A549 (cell line): ENCODE measurements at regions not wholly inside any gene's neighbourhood (a gene's known extent, or its start where the extent isn't known, plus 50 kb on each side); places are given as distances from the start of the nearest gene placed in this dataset.

ENCODE experiments used
- ATAC-seq, 2 experiments: fragments of 200-7000 bp in 1 of 2; fragments of >200 bp in 1 of 2; cut with Nextera tagmentation in 1 of 2; cut with Tn5 transposase in 1 of 2; 3 replicates each; pipeline versions ENCODE4 v1.8.0 to v1.9.1; 2018 to 2020; ENCODE audit warnings: mild to moderate bottlenecking in 1 of 2, moderate library complexity in 1 of 2
- CTCF ChIA-PET: fragments of 300-600 bp; sonication (Branson Sonifier 250); formaldehyde crosslinking; extraction: SDS; loops from one replicate; lab custom pipeline; 2021; ENCODE audit warnings: antibody characterized with exemption, inconsistent platforms; lab: Yijun Ruan, JAX
- POLR2A ChIA-PET: fragments of 350-600 bp; formaldehyde crosslinking; extraction: SDS; loops from one replicate; lab custom pipeline; 2021; ENCODE audit warnings: antibody characterized with exemption, inconsistent platforms; lab: Yijun Ruan, JAX
- DNase-seq, 2 experiments: peaks; one replicate each; pipeline versions ENCODE4 v3.0.0 to v3.0.0-alpha.2; 2011 to 2016; ENCODE audit warnings: low read depth in 1 of 2, low spot score in 1 of 2
- FAIRE-seq: peaks from 2 replicates; lab custom pipeline; 2011; peaks lifted over from hg19 to GRCh38; lab: Jason Lieb, UNC
- H3K27ac ChIP-seq, 2 experiments: fragments of >200 bp; sonication (Bioruptor Twin); formaldehyde crosslinking; 3 replicates each; pipeline ENCODE4 v1.5.1; 2016 to 2017
- H3K4me1 ChIP-seq: fragments of >200 bp; sonication (Bioruptor Twin); formaldehyde crosslinking; 3 replicates; pipeline ENCODE4 v1.6.1; 2016
- H3K4me2 ChIP-seq: fragments of >200 bp; sonication (Bioruptor Twin); formaldehyde crosslinking; 3 replicates; pipeline ENCODE4 v1.6.1; 2016
- H3K4me3 ChIP-seq: fragments of >200 bp; sonication (Bioruptor Twin); formaldehyde crosslinking; 3 replicates; pipeline ENCODE4 v1.5.1; 2016
- H3K9me3 ChIP-seq: fragments of >200 bp; sonication (Bioruptor Twin); formaldehyde crosslinking; 3 replicates; pipeline ENCODE4 v1.6.1; 2016
- ATOH8 ChIP-seq: fragments of 250-450 bp; sonication (Bioruptor Pico); IDR thresholded peaks from 2 replicates; pipeline ENCODE4 v1.5.0; 2020; ENCODE audit warnings: low read depth, mild to moderate bottlenecking, moderate library complexity
- BHLHE40 ChIP-seq: IDR thresholded peaks from 2 replicates; pipeline ENCODE4 v1.6.1; 2012; ENCODE audit warnings: low read depth, low read length, inconsistent platforms
- CEBPB ChIP-seq, 2 experiments: fragments of >200 bp in 1 of 2; sonication (Bioruptor Twin) in 1 of 2; formaldehyde crosslinking in 1 of 2; IDR thresholded peaks; 2 replicates each; pipeline ENCODE4 v1.6.1; 2012 to 2016
- CHD2 ChIP-seq: fragments of 150-350 bp; IDR thresholded peaks from 2 replicates; pipeline ENCODE4 v1.6.1; 2014; ENCODE audit warnings: low read length; ENCODE audit not compliant: partially characterized antibody
- CHD4 ChIP-seq: fragments of 200-600 bp; sonication (generic); IDR thresholded peaks from 2 replicates; pipeline ENCODE4 v1.6.1; 2016; ENCODE audit warnings: antibody characterized with exemption, mild to moderate bottlenecking, borderline replicate concordance
- EHMT2 ChIP-seq: fragments of 200-600 bp; sonication (generic); IDR thresholded peaks from 2 replicates; pipeline ENCODE4 v1.6.1; 2016; ENCODE audit warnings: antibody characterized with exemption, low read depth, mild to moderate bottlenecking, moderate library complexity
- ELK1 ChIP-seq: fragments of 150-350 bp; IDR thresholded peaks from 2 replicates; pipeline ENCODE4 v1.6.1; 2014; ENCODE audit warnings: low read depth, mild to moderate bottlenecking, low read length
- FOSL2 ChIP-seq, 2 experiments: fragments of 450-650 bp in 1 of 2; fragments of >200 bp in 1 of 2; sonication (Bioruptor Twin) in 1 of 2; formaldehyde crosslinking; IDR thresholded peaks; 2 replicates each; pipeline versions ENCODE4 v1.5.0 to v1.6.1; 2016 to 2020; ENCODE audit warnings: mild to moderate bottlenecking in 1 of 2, moderate library complexity in 1 of 2
- GATA3 ChIP-seq: IDR thresholded peaks from 2 replicates; pipeline ENCODE4 v1.6.1; 2012; ENCODE audit warnings: borderline replicate concordance
- HES2 ChIP-seq: fragments of >200 bp; sonication (Bioruptor Twin); formaldehyde crosslinking; IDR thresholded peaks from 2 replicates; pipeline ENCODE4 v1.6.1; 2016
- JUN ChIP-seq, 2 experiments: fragments of >200 bp; sonication (Bioruptor Twin); formaldehyde crosslinking; IDR thresholded peaks; 2 replicates in 1 of 2; 3 replicates in 1 of 2; pipeline ENCODE4 v1.6.1; 2016 to 2017
- KDM5A ChIP-seq: fragments of 200-600 bp; sonication (generic); IDR thresholded peaks from 2 replicates; pipeline ENCODE4 v1.6.1; 2016; ENCODE audit warnings: antibody characterized with exemption, mild to moderate bottlenecking
- MAFK ChIP-seq: fragments of 450-650 bp; IDR thresholded peaks from 2 replicates; pipeline ENCODE4 v1.6.1; 2014; ENCODE audit not compliant: partially characterized antibody
- MAX ChIP-seq: IDR thresholded peaks from 2 replicates; pipeline ENCODE4 v1.6.1; 2012
- PBX3 ChIP-seq: IDR thresholded peaks from 2 replicates; pipeline ENCODE4 v1.6.1; 2012
- PHF8 ChIP-seq: fragments of 200-600 bp; sonication (generic); IDR thresholded peaks from 2 replicates; pipeline ENCODE4 v1.6.1; 2016; ENCODE audit warnings: low read depth, mild to moderate bottlenecking, antibody characterized with exemption, moderate library complexity, borderline replicate concordance
- POLR2A ChIP-seq: IDR thresholded peaks from 2 replicates; pipeline ENCODE4 v1.6.1; 2012; ENCODE audit warnings: mild to moderate bottlenecking, low read length
- POLR2AphosphoS2 ChIP-seq: conservative IDR thresholded peaks from 2 replicates; pipeline ENCODE4 v1.6.1; 2012; ENCODE audit warnings: low read length, improper control_type of control experiment, inconsistent platforms
- RAD21 ChIP-seq, 2 experiments: fragments of >200 bp in 1 of 2; sonication (Bioruptor Twin) in 1 of 2; formaldehyde crosslinking in 1 of 2; IDR thresholded peaks in 1 of 2; conservative IDR thresholded peaks in 1 of 2; 2 replicates in 1 of 2; 3 replicates in 1 of 2; pipeline ENCODE4 v1.6.1; 2012 to 2018; ENCODE audit warnings: inconsistent platforms in 1 of 2
- RCOR1 ChIP-seq: fragments of 150-350 bp; IDR thresholded peaks from 2 replicates; pipeline ENCODE4 v1.6.1; 2014; ENCODE audit warnings: antibody characterized with exemption, low read length, low read depth
- TFCP2L1 ChIP-seq: fragments of 250-450 bp; sonication (Bioruptor Pico); IDR thresholded peaks from 2 replicates; pipeline ENCODE4 v1.5.0; 2021; ENCODE audit warnings: mild to moderate bottlenecking
- TP53 ChIP-seq: fragments of 250-450 bp; sonication (Bioruptor Pico); IDR thresholded peaks from 2 replicates; pipeline ENCODE4 v1.5.0; 2021; ENCODE audit warnings: mild to moderate bottlenecking, moderate library complexity
- ZFP36 ChIP-seq: fragments of 450-650 bp; IDR thresholded peaks from 2 replicates; pipeline ENCODE4 v1.6.1; 2014; ENCODE audit warnings: borderline replicate concordance; ENCODE audit not compliant: partially characterized antibody
- ZNF302 ChIP-seq: fragments of 250-450 bp; sonication (Bioruptor Pico); IDR thresholded peaks from 2 replicates; pipeline ENCODE4 v1.9.0; 2021; ENCODE audit warnings: inconsistent platforms, mild to moderate bottlenecking, moderate library complexity
- ZSCAN20 ChIP-seq: fragments of 250-450 bp; sonication (Bioruptor Pico); IDR thresholded peaks from 2 replicates; pipeline ENCODE4 v1.8.0; 2022; ENCODE audit warnings: mild to moderate bottlenecking, moderate library complexity
- WGBS: methylation state at CpG from one replicate; pipeline ENCODE4 v1.1.6; 2017; ENCODE audit errors: missing lambda C conversion rate; 5-methylcytosine and 5-hydroxymethylcytosine counted together

- no peaks in the 10 kb centered on the region for H3K4me1 ChIP-seq
- no peak for ATAC-seq
- no peak overlapping the region for H3K4me3 ChIP-seq
- no peak for FAIRE-seq
- H3K27ac ChIP-seq: no peak overlapping the region
- TF ChIP-seq GATA3 (no peak), ATOH8 (no peak), POLR2AphosphoS2 (no peak), POLR2A (no peak), EHMT2 (no peak), FOSL2 (IDR thresholded peaks at IDR 0.05) (no peak), FOSL2 (CRISPR knock-in tag; IDR thresholded peaks at IDR 0.05) (no peak), ZFP36 (no peak), CHD4 (no peak), CEBPB (IDR thresholded peaks at IDR 0.05) (no peak), MAX (no peak), ZSCAN20 (CRISPR knock-in tag) (no peak), TP53 (no peak), ELK1 (no peak), PBX3 (no peak), RCOR1 (no peak), BHLHE40 (no peak), JUN (IDR thresholded peaks at IDR 0.05) (no peak), PHF8 (no peak)
- WGBS: 61% methylated on average over 6 of the region's 6 CpGs
- ChIA-PET POLR2A (no interaction called here), CTCF (no interaction called here)
- no peak overlapping the region for H3K4me2 ChIP-seq
- no peak for DNase-seq
- H3K9me3 ChIP-seq: peaks cover 5% of the 10 kb centered on the region; the same call in 1 of the 3 replicates
Observed at GRCh38 chr17:14797801-14798200, 467.3 kb downstream of the PMP22 start.

- H3K4me3 ChIP-seq: no peak overlapping the region
- TF ChIP-seq POLR2A (no peak), RAD21 (conservative IDR thresholded peaks at IDR 0.05 in 1 of 2, IDR thresholded peaks at IDR 0.05 in 1 of 2) (no peak), KDM5A (no peak), ZNF302 (CRISPR knock-in tag) (no peak), MAFK (no peak)
- DNase-seq (no peak), FAIRE-seq (peak; percentile 28), ATAC-seq (no peak)
- ChIA-PET CTCF (no interaction called here), POLR2A (no interaction called here)
- H3K27ac ChIP-seq: no peak overlapping the region
- 68% methylated on average over 4 of the region's 4 CpGs for WGBS
- no peaks in the 10 kb centered on the region for H3K4me1 ChIP-seq
- H3K4me2 ChIP-seq: no peak overlapping the region
- peaks cover 5% of the 10 kb centered on the region; the same call in 1 of the 3 replicates for H3K9me3 ChIP-seq
Observed at GRCh38 chr17:14797021-14797420, 468.1 kb downstream of the PMP22 start.

GRCh38 chr17:14794961-14795360 is 470.2 kb downstream of the PMP22 start:
- Histone ChIP-seq H3K9me3 (no peaks in the 10 kb centered on the region), H3K4me3 (no peak overlapping the region), H3K4me1 (no peaks in the 10 kb centered on the region)
- no peak for ATAC-seq
- POLR2A ChIA-PET: no interaction called here
- TF ChIP-seq MAFK (no peak), TFCP2L1 (no peak), CHD2 (no peak), HES2 (no peak)
- TF ChIP-seq, all 56 proteins: peak for 0
- DNase-seq (no peak), FAIRE-seq (no peak)
- H3K4me2 ChIP-seq: no peak overlapping the region
- 89% methylated on average over 1 of the region's 1 CpG for WGBS
- CTCF ChIA-PET: interaction anchor here (1.5 to 1.9 kb wide), 2 partner anchors 10 to 57 kb away, joined by 4 to 5 read pairs; no protein-coding TSS in a partner anchor
- no peak overlapping the region for H3K27ac ChIP-seq
